COLO829 (cell line): ENCODE measurements at regions not wholly inside any gene's neighbourhood (a gene's known extent, or its start where the extent isn't known, plus 50 kb on each side); places are given as distances from the start of the nearest gene placed in this dataset.

Experiments
- DNase-seq: peaks from one replicate; pipeline ENCODE4 v3.0.0; 2012; ENCODE audit warnings: low spot score

DNA sequence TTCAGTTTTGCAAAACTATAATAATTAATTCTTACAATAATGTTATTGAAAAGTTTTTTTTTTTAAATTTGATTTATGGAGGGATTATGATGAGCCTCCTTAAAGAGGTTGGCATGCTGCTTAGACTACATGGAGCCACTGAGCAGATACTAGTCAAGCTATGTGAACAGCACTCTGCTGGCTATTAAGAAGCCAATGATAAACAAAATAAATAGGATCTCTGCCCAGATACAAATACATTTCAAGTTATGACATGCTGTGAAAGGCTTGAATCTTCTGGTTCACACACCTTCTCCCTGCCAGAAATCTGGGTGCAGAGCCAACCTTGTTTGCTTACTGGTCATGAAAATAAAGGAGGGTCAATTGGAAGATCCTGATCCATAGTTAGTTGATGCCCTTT is 107.4 kb upstream of the NAV3 start:
- no peak for DNase-seq

- DNase-seq = no peak
Measured at GRCh38 chr12:77722536-77722935, 108.2 kb upstream of the NAV3 start.

- peak; percentile 4 for DNase-seq
Measured at GRCh38 chr12:77720258-77720657, 110.4 kb upstream of the NAV3 start.

DNA sequence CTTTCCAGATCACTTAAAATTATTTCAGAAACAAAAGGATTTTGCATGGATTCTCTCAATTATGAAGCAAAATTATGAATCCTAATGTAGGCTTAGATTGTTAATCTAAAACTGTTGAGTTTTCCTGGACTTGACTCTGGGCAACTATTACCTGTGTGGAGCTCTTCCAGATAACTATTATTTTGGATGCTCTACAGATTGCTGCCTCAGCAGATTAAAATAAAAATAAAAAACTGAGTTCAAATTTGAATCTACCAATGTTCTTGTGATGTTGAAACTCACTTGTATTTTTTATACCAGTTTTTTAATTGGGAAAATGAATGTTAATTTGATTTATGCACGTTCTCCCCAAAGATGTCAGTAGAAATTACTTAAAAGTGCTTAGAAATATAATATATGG is 120.5 kb upstream of the NAV3 start:
- DNase-seq = no peak

- no peak for DNase-seq
Measured at GRCh38 chr12:77697126-77697525, 133.6 kb upstream of the NAV3 start.

DNA sequence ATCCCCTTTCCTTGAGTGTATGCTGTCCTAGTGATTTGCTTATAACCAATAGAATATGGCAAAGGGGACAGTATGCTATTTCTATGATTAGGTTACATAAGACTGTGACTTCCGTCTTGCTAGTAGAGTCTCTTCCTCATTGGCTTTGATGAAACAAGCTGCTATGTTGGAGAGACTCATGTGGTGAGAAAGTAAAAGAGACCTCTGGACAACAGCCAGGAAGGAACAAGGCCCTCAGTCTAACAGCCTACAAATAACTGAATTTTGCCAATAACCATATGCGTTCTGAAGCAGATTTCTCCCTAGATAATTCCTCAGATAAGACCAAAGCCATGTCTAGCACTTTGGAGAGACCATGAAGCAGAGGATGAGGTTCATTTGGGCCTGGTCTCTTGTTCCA is 134.5 kb upstream of the NAV3 start:
- no peak for DNase-seq

DNA sequence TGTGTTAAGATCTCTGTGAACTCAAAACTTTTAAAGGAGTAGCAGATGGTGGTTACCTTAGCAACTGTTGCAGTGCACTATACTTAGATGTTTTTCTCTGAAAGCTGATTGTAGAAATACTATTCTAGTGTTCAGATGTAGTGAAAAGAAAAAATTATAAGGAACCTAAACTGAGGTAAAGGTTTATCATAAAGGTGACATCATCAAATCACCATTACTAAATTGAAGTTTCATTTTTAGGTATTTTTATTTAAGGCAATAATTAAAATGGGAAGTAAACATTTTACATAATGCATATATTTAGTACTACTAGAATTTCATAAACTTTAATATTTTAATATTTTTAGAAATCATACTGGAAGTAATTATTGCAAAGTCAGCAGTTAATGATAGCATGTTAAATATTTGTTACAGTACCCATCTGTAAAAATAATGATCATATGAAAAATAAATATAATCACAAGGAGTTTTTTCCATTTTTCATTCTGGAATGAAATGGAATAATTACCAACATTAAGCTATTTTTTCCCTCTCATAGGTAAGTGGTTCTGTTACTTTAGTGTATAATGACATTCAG is 141.1 kb upstream of the NAV3 start:
- no peak for DNase-seq

DNA sequence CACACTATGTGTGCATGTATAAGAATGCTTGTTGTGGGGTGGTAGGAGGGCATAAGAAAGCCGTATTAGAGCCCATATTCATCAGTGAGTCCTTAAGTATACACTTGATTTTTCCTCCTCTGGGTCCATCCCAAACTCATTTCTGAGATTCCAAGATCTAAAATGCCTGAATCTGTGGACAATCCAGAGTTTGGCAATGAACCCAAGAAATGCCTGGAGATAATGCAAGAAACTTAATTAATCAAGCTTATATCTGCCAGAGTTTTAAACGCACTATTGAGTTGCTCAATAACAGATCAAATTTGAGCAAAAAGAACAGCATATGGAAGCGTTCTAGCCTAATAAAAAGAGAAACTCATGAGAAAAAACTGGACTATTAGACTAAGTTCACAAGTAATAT is 143.4 kb upstream of the NAV3 start:
- DNase-seq = no peak

DNA sequence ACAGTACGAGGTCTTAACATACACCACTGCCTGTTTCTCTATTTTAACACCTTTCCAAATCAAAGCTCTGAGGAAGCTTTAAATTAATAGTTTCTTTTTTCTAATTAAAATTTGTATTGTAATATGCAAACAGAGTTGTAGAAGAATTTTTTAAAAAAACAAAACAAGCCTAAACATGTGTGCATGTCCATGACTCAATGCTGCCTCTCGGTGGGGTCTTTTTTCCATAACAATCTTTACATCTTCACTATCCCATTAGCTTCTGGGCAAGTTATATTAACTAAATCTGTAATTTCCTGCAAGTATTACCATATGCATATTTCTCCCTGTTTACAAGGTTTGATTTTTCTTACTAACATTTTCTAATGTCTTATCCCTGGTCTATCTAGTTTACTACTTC is 143.9 kb upstream of the NAV3 start:
- peak; percentile 16 for DNase-seq

GRCh38 chr12:77685901-77686300 is 144.8 kb upstream of the NAV3 start:
- no peak for DNase-seq

DNA sequence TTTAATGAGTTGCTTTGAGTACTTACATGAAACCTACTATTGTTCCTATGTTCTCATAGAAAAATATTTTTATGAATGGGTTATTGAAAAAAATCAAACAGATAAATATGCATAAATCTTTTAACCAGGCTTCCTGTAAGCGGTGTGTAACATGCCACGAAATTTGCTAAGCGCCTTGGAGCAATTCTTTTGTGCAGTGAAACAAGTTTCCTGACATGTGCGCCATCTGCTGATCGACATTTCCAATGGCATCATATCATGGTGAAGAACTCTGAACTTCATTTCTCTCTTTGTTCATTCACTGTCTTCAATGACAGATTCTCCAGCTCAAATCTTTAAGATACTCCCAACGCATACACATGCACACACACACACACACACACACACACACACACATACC is 145.6 kb upstream of the NAV3 start:
- peak; percentile 29 for DNase-seq

- no peak for DNase-seq
Measured at GRCh38 chr12:77682488-77682887, 148.2 kb upstream of the NAV3 start.

DNA sequence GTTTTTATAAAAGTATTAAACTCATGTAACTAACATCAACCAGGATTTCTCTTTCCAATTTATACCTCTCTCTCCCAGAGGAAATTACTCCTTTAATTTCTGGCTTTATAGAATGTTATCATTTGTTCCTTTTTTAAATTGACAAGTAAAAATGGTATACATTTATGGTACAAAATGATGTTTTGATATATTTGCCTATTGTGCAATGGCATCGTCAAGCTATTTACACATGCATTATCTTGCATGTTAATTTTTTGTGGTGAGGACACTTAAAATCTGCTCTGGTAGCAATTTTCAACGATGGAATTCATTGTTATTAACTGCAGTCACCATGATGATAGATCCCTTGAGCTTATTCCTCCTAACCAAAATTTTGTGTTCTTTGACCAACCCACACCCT is 149.0 kb upstream of the NAV3 start:
- no peak for DNase-seq

- no peak for DNase-seq
Measured at GRCh38 chr12:77679686-77680085, 151.0 kb upstream of the NAV3 start.

DNA sequence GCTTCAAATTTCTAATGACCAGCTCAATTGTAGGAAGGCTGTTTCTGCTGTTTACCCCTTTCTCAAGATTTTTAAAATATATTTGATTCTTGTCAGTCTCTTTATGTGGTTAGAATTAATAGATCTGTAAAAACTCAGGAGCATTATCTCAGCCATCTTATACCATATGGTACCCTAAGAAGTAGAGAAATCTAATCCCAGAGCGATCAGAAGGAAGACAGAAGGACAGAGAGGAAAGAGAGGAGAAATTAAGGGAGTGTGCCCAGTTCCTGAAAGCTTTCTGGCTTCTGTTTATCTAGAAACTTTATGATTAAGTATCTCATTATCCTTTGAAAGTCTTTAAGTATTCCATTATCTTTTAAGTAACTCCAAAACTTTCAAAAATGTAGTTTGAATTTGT is 152.1 kb upstream of the NAV3 start:
- DNase-seq = no peak

GRCh38 chr12:77667101-77667500 is 163.6 kb upstream of the NAV3 start:
- DNase-seq = no peak

GRCh38 chr12:77648716-77649115 is 182.0 kb upstream of the NAV3 start:
- DNase-seq = no peak

DNA sequence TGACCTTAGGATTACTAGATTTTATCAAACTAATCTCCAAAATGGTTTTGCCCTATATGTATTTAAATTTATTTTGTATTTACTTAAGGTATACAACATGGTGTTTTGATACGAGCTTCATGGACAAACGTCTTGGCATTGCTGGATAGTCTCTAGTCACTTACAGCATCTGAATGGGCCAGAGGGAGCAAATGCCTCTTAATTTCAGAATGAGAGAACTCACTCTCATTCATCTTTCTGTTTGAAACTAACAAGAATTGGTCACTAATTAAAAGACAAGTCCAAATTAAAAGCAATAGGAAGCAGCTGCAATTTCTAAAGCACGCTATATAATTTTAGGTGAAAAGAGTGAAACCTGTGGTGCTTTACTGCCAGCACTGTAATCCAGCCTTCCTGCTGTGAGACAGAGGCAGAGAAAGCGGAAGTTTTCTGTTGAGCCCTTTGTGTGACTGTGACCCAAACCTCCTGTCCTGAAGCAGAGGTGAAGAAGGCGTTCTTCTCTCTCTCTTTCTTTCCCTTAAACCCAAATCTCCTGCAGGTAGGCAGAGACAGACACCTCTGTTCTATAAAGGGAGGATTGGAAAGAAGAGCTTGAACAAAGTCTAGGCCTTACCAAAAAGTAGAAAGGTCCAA is 184.6 kb upstream of the NAV3 start:
- no peak for DNase-seq

DNA sequence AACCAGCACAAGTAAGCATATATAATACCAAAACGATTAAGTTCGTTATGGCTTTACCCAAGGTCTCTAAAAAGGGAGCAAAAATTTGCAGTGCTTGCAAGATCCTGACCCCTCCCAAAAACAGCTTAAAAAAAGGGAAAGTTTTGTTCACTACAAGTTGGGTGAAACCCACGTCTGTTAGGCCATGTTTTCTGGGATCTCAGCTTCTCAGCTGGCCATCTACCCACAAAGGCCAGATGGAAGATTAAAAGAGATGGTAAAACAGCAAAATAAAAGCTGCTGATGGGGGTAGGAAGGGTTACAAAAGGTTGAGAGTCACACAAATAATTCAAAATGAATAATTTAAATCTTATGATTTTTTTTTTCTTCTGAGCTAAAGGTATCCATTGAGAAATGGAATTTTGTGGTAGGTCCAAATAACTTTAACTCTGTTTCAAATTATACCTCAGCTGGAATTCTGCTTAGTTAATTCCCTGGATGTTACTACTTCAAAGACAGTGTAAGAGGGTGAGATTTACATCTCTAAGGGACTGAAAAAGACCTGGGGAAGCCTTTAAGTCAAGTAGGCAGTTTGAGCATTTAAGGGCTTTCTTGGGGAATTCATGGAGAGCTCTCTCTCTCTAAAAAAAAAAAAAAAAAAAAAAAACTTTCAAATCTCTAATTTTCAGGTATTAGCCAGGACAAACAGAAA is 185.6 kb upstream of the NAV3 start:
- no peak for DNase-seq

DNA sequence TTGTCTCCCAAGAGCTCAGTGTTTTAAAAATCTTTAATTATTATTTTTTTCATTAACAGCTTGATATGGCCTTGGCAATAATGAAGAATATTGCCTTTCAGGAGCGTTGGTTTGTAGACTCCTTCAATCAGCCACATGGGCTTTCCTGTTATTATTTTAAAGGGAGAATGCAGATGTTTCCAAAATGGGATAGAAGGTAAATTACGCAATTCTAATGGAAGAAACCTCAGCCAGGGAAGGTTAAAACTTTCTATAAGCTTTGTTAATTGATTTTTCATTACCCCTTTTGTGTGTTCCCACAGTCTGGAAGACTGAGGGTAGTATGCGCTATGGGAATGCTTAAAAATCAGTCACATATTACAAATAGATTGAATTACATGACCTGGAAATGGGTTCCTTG is 188.4 kb upstream of the NAV3 start:
- no peak for DNase-seq

DNA sequence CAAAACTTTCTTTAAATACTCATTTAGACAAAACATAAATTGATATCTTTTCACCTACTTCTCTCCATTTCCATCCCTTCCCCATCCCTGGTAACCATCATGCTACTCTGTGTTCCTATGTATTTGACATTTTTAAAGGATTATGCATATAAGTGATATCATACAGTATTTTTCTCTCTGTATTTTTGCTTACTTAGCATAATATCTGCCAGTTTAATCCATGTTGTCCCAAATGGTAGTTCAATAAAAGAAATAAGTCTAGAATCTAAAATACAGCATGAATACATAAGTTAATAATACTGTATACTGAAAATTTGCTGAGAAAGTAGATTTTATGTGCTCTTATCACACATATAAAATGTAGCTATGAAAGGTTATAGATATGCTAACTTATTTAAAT is 190.3 kb upstream of the NAV3 start:
- no peak for DNase-seq

DNA sequence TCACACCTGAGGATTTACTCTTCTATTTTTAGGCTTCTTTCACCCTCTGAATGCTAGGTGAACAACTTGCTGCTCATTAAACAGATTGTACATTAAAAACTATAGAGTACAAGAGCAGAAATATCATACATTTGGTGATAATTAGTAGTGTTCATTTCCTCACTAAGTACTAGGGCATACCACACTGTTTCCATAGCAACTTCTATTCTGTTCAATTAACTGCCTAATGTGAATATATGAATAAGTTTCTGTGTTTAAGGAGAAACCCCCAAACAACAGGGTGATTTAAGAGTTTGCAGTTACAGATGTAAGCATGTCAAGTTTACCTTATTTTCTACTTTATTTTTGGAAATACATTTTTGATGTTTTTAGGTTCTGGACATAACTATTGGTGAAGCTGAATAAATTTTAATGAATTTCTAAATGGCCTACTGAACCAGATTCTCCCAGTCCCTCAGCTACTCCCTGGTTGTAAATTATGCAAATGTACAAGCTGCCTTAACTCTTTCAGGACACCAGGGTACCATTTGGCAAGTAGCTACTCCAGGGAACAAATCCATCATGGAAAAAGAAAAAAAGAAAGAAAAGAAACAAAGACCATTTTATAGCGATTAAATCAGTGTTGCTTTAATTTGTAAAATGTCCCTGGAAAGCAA is 199.8 kb upstream of the NAV3 start:
- no peak for DNase-seq

DNA sequence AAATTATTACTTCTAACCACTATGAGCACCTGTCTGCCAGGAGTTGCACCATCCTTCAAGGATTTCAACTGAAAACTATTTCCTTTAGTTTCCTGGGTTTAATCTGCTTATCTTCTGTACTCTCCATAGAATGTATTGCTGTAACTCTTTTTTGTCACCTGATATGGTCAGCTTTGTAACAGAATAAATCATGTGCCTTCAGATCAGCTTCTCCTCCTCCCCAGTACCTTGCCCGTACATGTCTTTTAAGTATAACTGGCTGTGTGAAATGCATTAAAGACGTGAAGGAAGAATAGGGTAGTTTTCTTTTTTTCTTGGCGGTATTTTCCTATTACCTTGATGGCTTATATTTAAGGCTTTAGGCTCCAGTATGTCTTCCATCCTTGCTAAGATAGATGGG is 200.3 kb upstream of the NAV3 start:
- no peak for DNase-seq
